ENCODE measurements at regions not wholly inside any gene's neighbourhood (a gene's known extent, or its start where the extent isn't known, plus 50 kb on each side); places are given as distances from the start of the nearest gene placed in this dataset.

- TF ChIP-seq POLR2A (IDR thresholded peaks at IDR 0.05; ENCODE audit: borderline replicate concordance, extremely low read depth, insufficient read depth, insufficient read length): no peak
- TF ChIP-seq MAX (IDR thresholded peaks at IDR 0.05): no peak
- no peak for TF ChIP-seq EZH2phosphoT487 (IDR thresholded peaks at IDR 0.05; ENCODE audit: borderline replicate concordance)
- TF ChIP-seq CTCF (IDR thresholded peaks at IDR 0.05 in 2 of 3, conservative IDR thresholded peaks at IDR 0.05 in 1 of 3; ENCODE audit: borderline replicate concordance in 1 of 3, insufficient read depth in 1 of 3, low read depth in 2 of 3, low read length in 2 of 3): no peak
- no peak for TF ChIP-seq CEBPB (IDR thresholded peaks at IDR 0.05; ENCODE audit: low read depth)
- no peak for TF ChIP-seq ELF1 (IDR thresholded peaks at IDR 0.05; ENCODE audit: borderline replicate concordance, low read depth)
- no peak for TF ChIP-seq EZH2 (IDR thresholded peaks at IDR 0.05)
- no peak for TF ChIP-seq POLR2AphosphoS5 (IDR thresholded peaks at IDR 0.05; ENCODE audit: low read depth, low read length)
- TF ChIP-seq ZNF274 (IDR thresholded peaks at IDR 0.05; ENCODE audit: low read depth, low read length): no peak
- no peak for TF ChIP-seq ZFX (IDR thresholded peaks at IDR 0.05)
These were observed 66.3 kb downstream of the MRPL36 start for GRCh38 chr5:1733369-1733768.
